Transverse colon (tissue), 3 donors: ENCODE measurements at regions not wholly inside any gene's neighbourhood (a gene's known extent, or its start where the extent isn't known, plus 50 kb on each side); places are given as distances from the start of the nearest gene placed in this dataset.

Source experiments
- EP300 ChIP-seq: sonication (generic); formaldehyde crosslinking; IDR thresholded peaks from one replicate; pipeline ENCODE4 v1.6.1; 2017; ENCODE audit warnings: antibody characterized with exemption, low read depth
- POLR2A ChIP-seq: fragments of 450-650 bp; IDR thresholded peaks from one replicate; pipeline ENCODE4 v1.6.1; 2016; ENCODE audit warnings: antibody characterized with exemption, mild to moderate bottlenecking, moderate library complexity
- TF ChIP-seq, protein P1 (sequence below), 5 experiments: fragments of 200-600 bp in 3 of 5; fragments of 450-650 bp in 2 of 5; sonication (generic) in 3 of 5; IDR thresholded peaks; 1 replicate in 2 of 5; 2 replicates in 3 of 5; pipeline ENCODE4 v1.5.1; 2016 to 2017; ENCODE audit warnings: antibody characterized with exemption in 5 of 5, inconsistent platforms in 3 of 5, mild to moderate bottlenecking in 2 of 5, moderate library complexity in 1 of 5

DNA sequence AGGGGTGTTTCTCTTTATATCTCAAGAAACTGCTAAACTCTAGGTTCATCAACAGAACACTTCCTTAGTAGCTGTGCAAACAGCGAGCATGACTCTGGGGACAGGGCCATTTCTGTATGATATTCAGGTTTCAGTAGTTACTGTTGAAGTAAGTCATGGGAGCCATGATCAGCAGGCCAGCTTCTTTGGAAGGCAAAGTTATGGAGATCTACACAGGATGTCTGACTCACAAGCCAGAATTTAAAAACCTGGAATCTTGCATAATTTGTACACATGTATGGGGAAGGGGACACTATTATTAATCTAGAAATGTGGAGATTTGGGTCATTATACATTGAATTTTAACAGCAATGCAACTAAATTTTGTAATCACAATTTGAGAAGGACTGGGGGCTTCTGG, 187.8 kb upstream of the NR3C2 start:
- TF ChIP-seq, protein P1, sequence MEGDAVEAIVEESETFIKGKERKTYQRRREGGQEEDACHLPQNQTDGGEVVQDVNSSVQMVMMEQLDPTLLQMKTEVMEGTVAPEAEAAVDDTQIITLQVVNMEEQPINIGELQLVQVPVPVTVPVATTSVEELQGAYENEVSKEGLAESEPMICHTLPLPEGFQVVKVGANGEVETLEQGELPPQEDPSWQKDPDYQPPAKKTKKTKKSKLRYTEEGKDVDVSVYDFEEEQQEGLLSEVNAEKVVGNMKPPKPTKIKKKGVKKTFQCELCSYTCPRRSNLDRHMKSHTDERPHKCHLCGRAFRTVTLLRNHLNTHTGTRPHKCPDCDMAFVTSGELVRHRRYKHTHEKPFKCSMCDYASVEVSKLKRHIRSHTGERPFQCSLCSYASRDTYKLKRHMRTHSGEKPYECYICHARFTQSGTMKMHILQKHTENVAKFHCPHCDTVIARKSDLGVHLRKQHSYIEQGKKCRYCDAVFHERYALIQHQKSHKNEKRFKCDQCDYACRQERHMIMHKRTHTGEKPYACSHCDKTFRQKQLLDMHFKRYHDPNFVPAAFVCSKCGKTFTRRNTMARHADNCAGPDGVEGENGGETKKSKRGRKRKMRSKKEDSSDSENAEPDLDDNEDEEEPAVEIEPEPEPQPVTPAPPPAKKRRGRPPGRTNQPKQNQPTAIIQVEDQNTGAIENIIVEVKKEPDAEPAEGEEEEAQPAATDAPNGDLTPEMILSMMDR (IDR thresholded peaks at IDR 0.05): no peak
- TF ChIP-seq POLR2A (no peak), EP300 (no peak)
